Activated CD8-positive, alpha-beta T cell treated with anti-CD3 and anti-CD28 coated beads for 36 hours (primary cell): ENCODE measurements at regions not wholly inside any gene's neighbourhood (a gene's known extent, or its start where the extent isn't known, plus 50 kb on each side); places are given as distances from the start of the nearest gene placed in this dataset.

Experiments used
- ATAC-seq: fragments of 200-7000 bp; cut with Tn5 transposase; one replicate; pipeline ENCODE4 v1.10.0; 2021; ENCODE audit warnings: mild to moderate bottlenecking, moderate library complexity
- CTCF ChIA-PET: fragments of 350-600 bp; sonication (Branson Sonifier 250); formaldehyde crosslinking; loops from one replicate; lab custom pipeline; 2021; ENCODE audit warnings: antibody characterized with exemption; lab: Charles Lee
- POLR2A ChIA-PET: fragments of 350-600 bp; sonication (Branson Sonifier 250); formaldehyde crosslinking; loops from one replicate; lab custom pipeline; 2021; ENCODE audit warnings: antibody characterized with exemption; lab: Charles Lee
- DNase-seq: peaks from one replicate; pipeline ENCODE4 v3.0.0-alpha.2; 2020
- H3K27ac Mint-ChIP-seq: one replicate; pipeline ENCODE4 v1.8.0; 2021; ENCODE audit warnings: mild to moderate bottlenecking, mixed read lengths
- H3K27me3 Mint-ChIP-seq: one replicate; pipeline ENCODE4 v1.8.0; 2021; ENCODE audit warnings: mixed read lengths
- H3K36me3 Mint-ChIP-seq: one replicate; pipeline ENCODE4 v1.8.0; 2021; ENCODE audit warnings: low read depth, mixed read lengths
- H3K4me1 Mint-ChIP-seq: one replicate; pipeline ENCODE4 v1.8.0; 2021; ENCODE audit warnings: low read depth, mixed read lengths
- H3K4me3 Mint-ChIP-seq: one replicate; pipeline ENCODE4 v1.8.0; 2021; ENCODE audit warnings: mild to moderate bottlenecking, moderate library complexity, mixed read lengths
- H3K9me3 Mint-ChIP-seq: one replicate; pipeline ENCODE4 v1.8.0; 2021; ENCODE audit warnings: mixed read lengths
- intact Hi-C: fragments of 100-400 bp; cut with micrococcal nuclease; formaldehyde crosslinking; loops from one replicate; pipeline ENCODE4 v1.10.0; 2022
- TF ChIP-seq, protein P1 (sequence below): fragments of 200-600 bp; IDR thresholded peaks from one replicate; pipeline ENCODE4 v1.8.0; 2022; ENCODE audit warnings: antibody characterized with exemption, mild to moderate bottlenecking

DNA sequence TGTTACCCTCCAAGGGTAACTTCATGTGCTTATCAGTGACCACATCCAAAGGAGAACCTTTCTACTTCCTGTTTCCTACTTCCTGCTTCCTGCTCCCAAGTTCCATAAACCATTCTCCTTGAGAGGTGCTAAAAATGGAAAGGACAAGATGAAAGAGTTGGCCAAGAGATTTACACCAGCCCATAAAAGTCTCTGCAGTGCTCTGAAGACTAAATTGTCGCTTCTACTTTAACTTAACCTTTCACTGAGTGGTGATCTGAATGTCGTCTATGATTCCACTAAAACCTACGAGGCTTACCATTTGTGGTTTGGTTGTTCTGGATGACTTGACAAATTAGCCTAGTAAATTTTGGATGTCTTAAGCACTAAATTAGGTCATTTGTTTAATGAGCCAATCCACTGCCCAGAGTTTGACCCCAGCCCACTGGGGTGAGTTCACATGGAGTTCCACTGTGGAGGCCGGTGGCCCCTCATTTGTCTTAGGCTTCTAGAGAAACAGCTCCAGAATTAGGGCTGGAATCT is 333.1 kb downstream of the FOXL1 start:
- H3K9me3 Mint-ChIP-seq: no peaks in the 10 kb centered on the region
- no peak overlapping the region for H3K27ac Mint-ChIP-seq

DNA sequence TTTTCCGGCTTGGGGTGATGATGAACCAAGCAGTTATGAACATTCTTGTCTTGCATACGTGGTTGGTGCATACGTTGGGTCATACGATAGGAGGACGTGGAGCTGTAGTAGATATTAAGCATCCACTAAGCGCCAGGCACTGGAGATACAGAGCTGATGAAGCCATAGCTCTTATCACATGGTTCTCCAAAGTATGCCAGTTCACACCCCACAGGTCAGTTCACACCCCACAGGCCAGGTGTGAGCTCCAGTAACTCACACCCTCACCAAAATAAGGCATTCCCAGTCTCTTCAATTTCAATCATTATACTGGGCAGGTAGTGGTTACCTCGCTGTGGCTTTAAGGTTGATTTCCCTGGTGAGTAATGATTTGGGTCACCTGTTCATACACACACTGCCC is 335.5 kb downstream of the FOXL1 start:
- no peaks in the 10 kb centered on the region for H3K4me1 Mint-ChIP-seq
- ATAC-seq (no peak), DNase-seq (no peak)
- ChIA-PET POLR2A (no interaction called here), CTCF (no interaction called here)
- TF ChIP-seq, protein P1, sequence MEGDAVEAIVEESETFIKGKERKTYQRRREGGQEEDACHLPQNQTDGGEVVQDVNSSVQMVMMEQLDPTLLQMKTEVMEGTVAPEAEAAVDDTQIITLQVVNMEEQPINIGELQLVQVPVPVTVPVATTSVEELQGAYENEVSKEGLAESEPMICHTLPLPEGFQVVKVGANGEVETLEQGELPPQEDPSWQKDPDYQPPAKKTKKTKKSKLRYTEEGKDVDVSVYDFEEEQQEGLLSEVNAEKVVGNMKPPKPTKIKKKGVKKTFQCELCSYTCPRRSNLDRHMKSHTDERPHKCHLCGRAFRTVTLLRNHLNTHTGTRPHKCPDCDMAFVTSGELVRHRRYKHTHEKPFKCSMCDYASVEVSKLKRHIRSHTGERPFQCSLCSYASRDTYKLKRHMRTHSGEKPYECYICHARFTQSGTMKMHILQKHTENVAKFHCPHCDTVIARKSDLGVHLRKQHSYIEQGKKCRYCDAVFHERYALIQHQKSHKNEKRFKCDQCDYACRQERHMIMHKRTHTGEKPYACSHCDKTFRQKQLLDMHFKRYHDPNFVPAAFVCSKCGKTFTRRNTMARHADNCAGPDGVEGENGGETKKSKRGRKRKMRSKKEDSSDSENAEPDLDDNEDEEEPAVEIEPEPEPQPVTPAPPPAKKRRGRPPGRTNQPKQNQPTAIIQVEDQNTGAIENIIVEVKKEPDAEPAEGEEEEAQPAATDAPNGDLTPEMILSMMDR: no peak
- H3K36me3 Mint-ChIP-seq: no peaks in the 10 kb centered on the region
- peaks cover 4% of the 10 kb centered on the region for H3K27me3 Mint-ChIP-seq
- H3K27ac Mint-ChIP-seq: no peak overlapping the region
- H3K9me3 Mint-ChIP-seq: no peaks in the 10 kb centered on the region
- no peak overlapping the region for H3K4me3 Mint-ChIP-seq
- intact Hi-C loops: no loop called here

More for the DNA sequence above, 333.1 kb downstream of the FOXL1 start:
- Mint-ChIP-seq H3K4me3 (no peak overlapping the region), H3K36me3 (no peaks in the 10 kb centered on the region), H3K4me1 (no peaks in the 10 kb centered on the region), H3K27me3 (peaks cover 3% of the 10 kb centered on the region)
- POLR2A ChIA-PET: no interaction called here
- intact Hi-C loops: no loop called here
- ATAC-seq: no peak
- no peak for DNase-seq
- TF ChIP-seq, protein P1: no peak
- CTCF ChIA-PET: no interaction called here

DNA sequence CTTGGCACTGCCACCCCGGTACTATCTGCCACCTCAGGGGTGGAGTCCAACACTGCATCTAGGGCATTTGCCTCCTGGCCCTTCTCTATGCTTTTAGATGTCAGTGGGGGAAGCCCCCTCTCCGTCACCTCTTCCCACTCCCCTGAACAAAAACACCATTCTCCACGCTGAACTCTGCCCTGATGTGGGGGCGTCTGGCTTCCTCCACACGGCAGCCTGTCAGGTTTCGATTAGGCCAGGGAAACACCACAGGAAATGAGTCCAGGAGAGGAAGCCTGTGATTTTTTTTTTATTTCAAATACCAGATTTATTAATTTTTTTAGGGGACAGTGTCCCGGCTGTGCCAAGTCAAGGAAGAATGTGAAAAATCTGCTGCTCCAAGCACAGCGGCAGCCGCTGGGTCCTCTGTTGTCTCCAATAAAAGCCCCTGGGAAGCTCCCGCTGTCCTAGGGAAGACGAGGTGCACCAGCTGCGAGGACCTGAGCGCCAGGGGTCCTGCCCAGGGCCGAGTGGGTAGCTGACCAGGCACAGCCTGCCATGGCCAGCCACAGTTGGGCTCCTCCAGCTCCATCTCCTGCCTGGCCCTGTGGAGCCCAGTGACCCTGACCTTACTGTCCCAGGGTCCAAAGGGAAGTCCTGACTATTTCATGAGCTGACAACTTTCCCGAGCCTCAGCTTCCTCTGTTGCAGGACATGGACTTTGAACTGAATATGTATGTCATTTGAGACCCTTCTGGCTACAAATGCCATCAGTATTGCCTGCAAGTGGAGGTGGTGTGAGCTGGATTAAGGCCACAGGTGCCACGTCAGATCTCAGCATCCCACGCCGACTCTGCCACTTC is 336.7 kb downstream of the FOXL1 start:
- no peaks in the 10 kb centered on the region for H3K36me3 Mint-ChIP-seq
- no peaks in the 10 kb centered on the region for H3K4me1 Mint-ChIP-seq
- ChIA-PET CTCF (interaction anchor here (1.1 kb wide), 1 partner anchor 148 kb away, joined by 5 read pairs; no protein-coding TSS in a partner anchor), POLR2A (interaction anchor here (1.1 kb wide), 1 partner anchor 17 kb away, joined by 3 read pairs; no protein-coding TSS in a partner anchor)
- no peaks in the 10 kb centered on the region for H3K9me3 Mint-ChIP-seq
- ATAC-seq (no peak), DNase-seq (no peak)
- intact Hi-C loops: no loop called here
- TF ChIP-seq, protein P1: no peak
- no peak overlapping the region for H3K4me3 Mint-ChIP-seq
- H3K27me3 Mint-ChIP-seq: peaks cover 7% of the 10 kb centered on the region
- H3K27ac Mint-ChIP-seq: no peak overlapping the region

DNA sequence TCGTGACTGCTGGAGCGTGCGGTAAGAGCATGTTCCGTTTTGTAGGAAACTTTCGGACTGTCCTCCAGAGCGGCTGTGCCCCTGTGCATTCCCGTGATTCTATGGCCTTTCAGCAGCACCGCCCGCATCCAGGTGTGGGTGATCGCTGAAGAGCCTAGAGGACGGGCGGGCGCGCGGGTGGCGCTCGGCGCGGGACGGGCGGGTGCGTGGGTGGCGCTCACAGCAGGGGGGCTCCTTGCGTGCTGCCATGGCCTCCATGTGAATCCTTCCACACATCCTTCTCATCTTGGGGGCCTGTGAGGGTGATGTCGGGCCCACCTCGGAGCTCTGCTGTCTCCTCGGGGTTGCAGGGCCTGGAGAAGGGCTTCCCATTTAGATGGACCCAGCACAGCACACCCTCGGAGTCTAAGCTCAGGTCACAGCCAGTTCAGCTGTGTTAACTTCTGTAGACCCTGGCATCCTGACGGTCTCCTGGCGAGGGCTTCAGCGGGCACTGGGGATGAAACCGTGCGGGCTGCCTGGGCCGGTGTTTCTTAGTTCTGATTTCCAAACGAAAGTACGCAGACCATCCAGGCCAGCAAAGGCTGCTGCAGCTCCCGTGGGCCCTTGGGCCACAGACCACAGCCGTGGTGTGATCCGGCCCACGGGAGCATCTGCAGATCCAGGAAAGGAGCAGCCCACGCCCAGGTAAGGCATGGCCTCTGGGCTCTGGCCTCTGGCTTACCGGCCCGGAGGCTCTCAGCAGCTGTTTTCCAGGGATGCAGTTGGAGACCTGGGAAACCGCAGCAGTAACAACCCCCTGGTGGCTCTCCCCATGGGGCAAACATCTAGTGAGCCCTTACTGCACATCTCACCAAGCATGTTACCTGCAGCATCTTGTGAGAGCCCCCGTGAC is 339.4 kb downstream of the FOXL1 start:
- POLR2A ChIA-PET: no interaction called here
- no peaks in the 10 kb centered on the region for H3K4me1 Mint-ChIP-seq
- no peaks in the 10 kb centered on the region for H3K36me3 Mint-ChIP-seq
- TF ChIP-seq, protein P1: no peak
- CTCF ChIA-PET: no interaction called here
- H3K9me3 Mint-ChIP-seq: peaks cover 3% of the 10 kb centered on the region
- no peak overlapping the region for H3K4me3 Mint-ChIP-seq
- intact Hi-C loops: no loop called here
- no peak overlapping the region for H3K27ac Mint-ChIP-seq
- DNase-seq (no peak), ATAC-seq (no peak)
- peaks cover 7% of the 10 kb centered on the region for H3K27me3 Mint-ChIP-seq
